Breast epithelium (tissue), 4 donors: ENCODE measurements at regions not wholly inside any gene's neighbourhood (a gene's known extent, or its start where the extent isn't known, plus 50 kb on each side); places are given as distances from the start of the nearest gene placed in this dataset.

Source experiments
- DNase-seq, 2 donors: peaks; one replicate each; pipeline ENCODE4 v3.0.0-alpha.2; 2019; ENCODE audit warnings: low spot score in 2 of 2
- H3K27ac ChIP-seq, 2 donors: fragments of 200-600 bp; sonication (generic) in 1 of 2; one replicate each; pipeline ENCODE4 v1.5.1; 2016 to 2019; ENCODE audit warnings: mild to moderate bottlenecking in 1 of 2
- H3K27me3 ChIP-seq, 2 donors: fragments of 200-600 bp; sonication (generic) in 1 of 2; one replicate each; pipeline versions ENCODE4 v1.5.1 to v1.6.0; 2017 to 2019; ENCODE audit warnings: control low read depth in 1 of 2, mild to moderate bottlenecking in 1 of 2
- H3K36me3 ChIP-seq: fragments of 200-600 bp; one replicate; pipeline ENCODE4 v1.5.1; 2019
- H3K4me1 ChIP-seq, 2 donors: fragments of 200-600 bp; sonication (generic); one replicate each; pipeline ENCODE4 v1.5.1; 2016 to 2019; ENCODE audit warnings: control low read depth in 1 of 2
- H3K4me3 ChIP-seq, 3 donors: fragments of 200-600 bp; sonication (generic); 1 replicate in 2 of 3; 2 replicates in 1 of 3; pipeline ENCODE4 v1.5.1; 2016 to 2019; ENCODE audit warnings: mild to moderate bottlenecking in 3 of 3, moderate library complexity in 2 of 3
- H3K9me3 ChIP-seq, 2 donors: fragments of 200-600 bp; sonication (generic) in 1 of 2; one replicate each; pipeline ENCODE4 v1.5.1; 2016 to 2019; ENCODE audit warnings: control low read depth in 1 of 2
- CTCF ChIP-seq, 3 donors: fragments of 450-650 bp; IDR thresholded peaks; one replicate each; pipeline ENCODE4 v1.5.1; 2016 to 2017; ENCODE audit warnings: antibody characterized with exemption in 3 of 3, mild to moderate bottlenecking in 3 of 3, moderate library complexity in 3 of 3
- POLR2A ChIP-seq: fragments of 450-650 bp; IDR thresholded peaks from one replicate; pipeline ENCODE4 v1.6.1; 2016; ENCODE audit warnings: antibody characterized with exemption, mild to moderate bottlenecking, moderate library complexity
- POLR2AphosphoS5 ChIP-seq, 3 donors: sonication (generic); formaldehyde crosslinking; IDR thresholded peaks; one replicate each; pipeline ENCODE4 v1.6.1; 2017; ENCODE audit warnings: antibody characterized with exemption in 3 of 3
- intact Hi-C: fragments of 100-400 bp; cut with DNase I; formaldehyde crosslinking; loops from one replicate; pipeline ENCODE4 v1.15.1; 2023; ENCODE audit warnings: low total_unique reads

- H3K27ac ChIP-seq = no peak overlapping the region
- H3K36me3 ChIP-seq = no peaks in the 10 kb centered on the region
- H3K4me1 ChIP-seq = no peaks in the 10 kb centered on the region
- intact Hi-C loops = no loop called here
- TF ChIP-seq CTCF (IDR thresholded peaks at IDR 0.05) = no peak
- no peak for DNase-seq
- H3K9me3 ChIP-seq = no peaks in the 10 kb centered on the region
- H3K4me3 ChIP-seq = no peak overlapping the region
- no peaks in the 10 kb centered on the region for H3K27me3 ChIP-seq
These were observed 624.4 kb downstream of the KCNH5 start for GRCh38 chr14:62420847-62421246.

GRCh38 chr14:62428429-62429203, 616.6 kb downstream of the KCNH5 start:
- DNase-seq = no peak
- Histone ChIP-seq H3K27ac (no peak overlapping the region), H3K4me3 (no peak overlapping the region), H3K9me3 (peaks cover 8 to 19% of the 10 kb centered on the region in 2 donors), H3K36me3 (no peaks in the 10 kb centered on the region), H3K27me3 (no peaks in the 10 kb centered on the region), H3K4me1 (no peaks in the 10 kb centered on the region)
- TF ChIP-seq POLR2AphosphoS5 (IDR thresholded peaks at IDR 0.05) = no peak
- intact Hi-C loops = no loop called here

GRCh38 chr14:62429683-62430082, 615.6 kb downstream of the KCNH5 start:
- DNase-seq = no peak
- Histone ChIP-seq H3K36me3 (no peaks in the 10 kb centered on the region), H3K27me3 (no peaks in the 10 kb centered on the region), H3K4me1 (no peaks in the 10 kb centered on the region), H3K4me3 (no peak overlapping the region), H3K27ac (no peak overlapping the region), H3K9me3 (peaks cover 9 to 23% of the 10 kb centered on the region in 2 donors)
- no peak for TF ChIP-seq POLR2AphosphoS5 (IDR thresholded peaks at IDR 0.05)
- no peak for TF ChIP-seq CTCF (IDR thresholded peaks at IDR 0.05)
- no peak for TF ChIP-seq POLR2A
- intact Hi-C loops = no loop called here

- Histone ChIP-seq H3K36me3 (no peaks in the 10 kb centered on the region), H3K4me1 (no peaks in the 10 kb centered on the region), H3K9me3 (peaks cover 9 to 28% of the 10 kb centered on the region in 2 donors), H3K27ac (no peak overlapping the region), H3K27me3 (no peaks in the 10 kb centered on the region), H3K4me3 (no peak overlapping the region)
- TF ChIP-seq CTCF (IDR thresholded peaks at IDR 0.05) (no peak), POLR2A (no peak), POLR2AphosphoS5 (IDR thresholded peaks at IDR 0.05) (no peak)
- intact Hi-C loops = no loop called here
- DNase-seq = no peak
These were observed 613.8 kb downstream of the KCNH5 start for GRCh38 chr14:62431496-62431895.

DNA sequence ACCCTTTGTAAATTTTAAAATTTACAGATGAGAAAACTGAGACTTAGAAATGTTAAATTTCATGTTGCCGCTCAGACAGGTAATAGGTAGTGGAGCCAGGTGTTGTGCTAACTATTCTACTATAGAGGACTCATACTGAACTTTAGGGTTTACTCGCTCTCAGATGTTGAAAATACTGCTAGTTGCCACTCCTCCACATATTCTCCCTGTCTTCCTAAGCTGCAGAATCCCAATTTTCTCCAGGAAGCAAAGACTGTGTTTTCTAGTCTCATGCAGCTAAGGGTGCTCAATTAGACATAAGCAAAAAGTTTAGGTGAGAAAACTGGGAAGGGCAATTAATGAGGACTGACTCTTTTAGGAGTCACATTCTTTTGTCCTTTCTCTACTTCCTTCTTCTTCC, 612.3 kb downstream of the KCNH5 start:
- Histone ChIP-seq H3K4me1 (no peaks in the 10 kb centered on the region), H3K27ac (no peak overlapping the region), H3K36me3 (no peaks in the 10 kb centered on the region), H3K27me3 (no peaks in the 10 kb centered on the region), H3K9me3 (peaks cover 9 to 28% of the 10 kb centered on the region in 2 donors), H3K4me3 (no peak overlapping the region)
- TF ChIP-seq POLR2A (no peak), POLR2AphosphoS5 (IDR thresholded peaks at IDR 0.05) (no peak), CTCF (IDR thresholded peaks at IDR 0.05) (no peak)
- DNase-seq = no peak
- intact Hi-C loops = no loop called here
